Sciatic nerve (tissue), 2 donors: ENCODE measurements at regions not wholly inside any gene's neighbourhood (a gene's known extent, or its start where the extent isn't known, plus 50 kb on each side); places are given as distances from the start of the nearest gene placed in this dataset.

Experiments used
- ATAC-seq: fragments of 200-7000 bp; cut with Tn5 transposase; one replicate; pipeline ENCODE4 v1.9.1; 2020; ENCODE audit warnings: mild to moderate bottlenecking, moderate library complexity
- DNase-seq: peaks from one replicate; pipeline ENCODE4 v3.0.0-alpha.2; 2020; ENCODE audit warnings: low spot score
- intact Hi-C: fragments of 100-400 bp; cut with DNase I; formaldehyde crosslinking; loops from one replicate; pipeline ENCODE4 v1.14.2; 2022
- donor health status: DM: no; HTN: no; CAD: no.
- donor health status: DM: no; HTN: no; CAD: no.

- intact Hi-C loops = no loop called here
- ATAC-seq = no peak
- DNase-seq = no peak
Observed at GRCh38 chr4:41473176-41473575, 64.8 kb upstream of the LIMCH1 start.

GRCh38 chr4:41475402-41475801, 62.6 kb upstream of the LIMCH1 start:
- intact Hi-C loops = no loop called here
- DNase-seq (no peak), ATAC-seq (no peak)

GRCh38 chr4:41476310-41476885, 61.6 kb upstream of the LIMCH1 start:
- ATAC-seq (no peak), DNase-seq (no peak)
- intact Hi-C loops = no loop called here

GRCh38 chr4:41477181-41477905, 60.6 kb upstream of the LIMCH1 start:
- ATAC-seq (no peak), DNase-seq (no peak)
- intact Hi-C loops = no loop called here

- ATAC-seq (no peak), DNase-seq (no peak)
- intact Hi-C loops = no loop called here
Observed at GRCh38 chr4:41478518-41478917, 59.4 kb upstream of the LIMCH1 start.

GRCh38 chr4:41480896-41481311, 57.1 kb upstream of the LIMCH1 start:
- DNase-seq = no peak
- intact Hi-C loops = no loop called here
- ATAC-seq = no peak

- no peak for ATAC-seq
- intact Hi-C loops = no loop called here
- no peak for DNase-seq
Observed at GRCh38 chr4:41483771-41484170, 54.2 kb upstream of the LIMCH1 start.

- DNase-seq (no peak), ATAC-seq (no peak)
- intact Hi-C loops = no loop called here
Observed at GRCh38 chr4:41485041-41485440, 52.9 kb upstream of the LIMCH1 start.

- DNase-seq (no peak), ATAC-seq (no peak)
- intact Hi-C loops = no loop called here
Observed at GRCh38 chr4:41487868-41488440, 50.0 kb upstream of the LIMCH1 start.
